Endothelial cell of umbilical vein (primary cell): ENCODE measurements at regions not wholly inside any gene's neighbourhood (a gene's known extent, or its start where the extent isn't known, plus 50 kb on each side); places are given as distances from the start of the nearest gene placed in this dataset.
"Not testable (repeated sequence)": the region's sequence is repeated elsewhere in the genome, so short reads cannot be mapped to it uniquely, and the experiment has no call there.

Experiments
- BruUV-seq: library from RNA; stranded (reverse); fragments of 400-500 nt; replicated peaks from 2 replicates; lab custom pipeline; 2021; lab: Mats Ljungman, UMichigan
- CTCF ChIA-PET: fragments of 300-600, 350-600 bp; sonication (Branson Sonifier 250); formaldehyde crosslinking; loops from one replicate; lab custom pipeline; 2021; ENCODE audit warnings: antibody characterized with exemption, inconsistent platforms; lab: Charles Lee
- POLR2A ChIA-PET: fragments of 300-600, 350-600 bp; sonication (Branson Sonifier 250); formaldehyde crosslinking; loops from one replicate; lab custom pipeline; 2021; ENCODE audit warnings: antibody characterized with exemption, inconsistent platforms; lab: Charles Lee
- DNase-seq: peaks from one replicate; pipeline ENCODE4 v3.0.0-alpha.2; 2011; ENCODE audit warnings: low read depth, low spot score
- FAIRE-seq: peaks from 2 replicates; lab custom pipeline; 2011; peaks lifted over from hg19 to GRCh38; lab: Jason Lieb, UNC
- H2AFZ ChIP-seq: 2 replicates; pipeline ENCODE4 v1.6.0; 2012; ENCODE audit warnings: low read depth, low read length, control low read depth, inconsistent platforms
- H3K27ac ChIP-seq: 2 replicates; pipeline ENCODE4 v1.5.1; 2011; ENCODE audit warnings: low read depth, mild to moderate bottlenecking, control low read depth, low read length, moderate library complexity; ENCODE audit not compliant: insufficient read depth
- H3K27me3 ChIP-seq, 2 experiments: 2 replicates each; pipeline versions ENCODE4 v1.6.0 to v1.6.1; 2011; ENCODE audit warnings: low read length in 2 of 2, mixed read lengths in 1 of 2; ENCODE audit not compliant: control insufficient read depth in 2 of 2, insufficient read depth in 2 of 2
- H3K36me3 ChIP-seq, 2 experiments: 2 replicates in 1 of 2; 3 replicates in 1 of 2; pipeline ENCODE4 v1.5.1; 2011; ENCODE audit warnings: low read length in 2 of 2, mild to moderate bottlenecking in 1 of 2, moderate library complexity in 1 of 2; ENCODE audit not compliant: control insufficient read depth in 2 of 2, insufficient read depth in 2 of 2; ENCODE audit errors: extremely low read depth in 1 of 2
- H3K4me1 ChIP-seq: 3 replicates; pipeline ENCODE4 v1.5.1; 2011; ENCODE audit warnings: mild to moderate bottlenecking, low read length; ENCODE audit not compliant: control insufficient read depth, insufficient read depth; ENCODE audit errors: extremely low read depth
- H3K4me2 ChIP-seq: 2 replicates; pipeline ENCODE4 v1.6.1; 2011; ENCODE audit warnings: low read length, control low read depth, mixed read lengths; ENCODE audit not compliant: insufficient read depth
- H3K4me3 ChIP-seq, 3 experiments: fragments of 200-600 bp in 1 of 3; sonication (generic), shearing (Covaris generic) in 1 of 3; replicated peaks in 1 of 3; 2 replicates each; pipeline ENCODE4 v1.5.1; 2011 to 2016; ENCODE audit warnings: control low read depth in 3 of 3, low read length in 3 of 3, mild to moderate bottlenecking in 2 of 3, inconsistent platforms in 1 of 3, low read depth in 1 of 3, moderate library complexity in 1 of 3; ENCODE audit not compliant: insufficient read depth in 1 of 3
- H3K79me2 ChIP-seq: 2 replicates; pipeline ENCODE4 v1.6.0; 2012; ENCODE audit warnings: low read length, inconsistent platforms; ENCODE audit not compliant: control insufficient read depth, insufficient read depth
- H3K9ac ChIP-seq: replicated peaks from 2 replicates; pipeline ENCODE3; 2011; ENCODE audit warnings: low read length, control low read depth; ENCODE audit not compliant: insufficient read depth; ENCODE audit errors: extremely low read depth
- H3K9me1 ChIP-seq: replicated peaks from 3 replicates; pipeline ENCODE4 v1.6.0; 2011; ENCODE audit warnings: mild to moderate bottlenecking, low read length; ENCODE audit not compliant: control insufficient read depth, insufficient read depth; ENCODE audit errors: extremely low read depth
- H3K9me3 ChIP-seq: replicated peaks from 2 replicates; pipeline ENCODE4 v1.5.1; 2012; ENCODE audit warnings: low read length, inconsistent platforms; ENCODE audit not compliant: control insufficient read depth, insufficient read depth
- H4K20me1 ChIP-seq: replicated peaks from 2 replicates; pipeline ENCODE3; 2011; ENCODE audit warnings: mild to moderate bottlenecking, low read length; ENCODE audit not compliant: control insufficient read depth, insufficient read depth; ENCODE audit errors: extremely low read depth
- EZH2 ChIP-seq: IDR thresholded peaks from 2 replicates; pipeline ENCODE4 v1.6.1; 2012; ENCODE audit warnings: borderline replicate concordance, low read depth, mild to moderate bottlenecking, moderate library complexity, low read length, inconsistent platforms; ENCODE audit not compliant: severe bottlenecking
- FOS ChIP-seq: IDR thresholded peaks from 2 replicates; pipeline ENCODE4 v1.6.1; 2011; ENCODE audit warnings: mild to moderate bottlenecking, low read length, moderate library complexity, borderline replicate concordance; ENCODE audit not compliant: insufficient read depth
- GATA2 ChIP-seq: IDR thresholded peaks from 2 replicates; pipeline ENCODE4 v1.7.0; 2011; ENCODE audit warnings: low read depth, mild to moderate bottlenecking, moderate library complexity, mixed read lengths, low read length; ENCODE audit not compliant: insufficient read length, insufficient read depth
- JUN ChIP-seq: IDR thresholded peaks from 2 replicates; pipeline ENCODE4 v1.6.1; 2011; ENCODE audit warnings: borderline replicate concordance, low read depth; ENCODE audit not compliant: insufficient read length, insufficient read depth
- MAX ChIP-seq: IDR thresholded peaks from 2 replicates; pipeline ENCODE4 v1.6.1; 2011; ENCODE audit not compliant: insufficient read depth, insufficient read length
- MYC ChIP-seq: IDR thresholded peaks from one replicate; pipeline ENCODE4 v1.6.1; 2011; ENCODE audit warnings: mild to moderate bottlenecking, low read depth, low read length
- POLR2A ChIP-seq: IDR thresholded peaks from 2 replicates; pipeline ENCODE4 v1.6.1; 2012; ENCODE audit warnings: low read depth, mild to moderate bottlenecking, control low read depth, low read length
- POLR2AphosphoS5 ChIP-seq: IDR thresholded peaks from 2 replicates; pipeline ENCODE4 v1.6.1; 2012; ENCODE audit warnings: low read depth, mild to moderate bottlenecking, control low read depth, low read length, moderate library complexity; ENCODE audit not compliant: insufficient read depth
- dilution Hi-C: fragments of 300-500 bp; cut with MboI; formaldehyde crosslinking; loops from one replicate; pipeline ENCODE4 v1.15.0; 2019; ENCODE audit warnings: low sequenced_read_pairs; ENCODE audit not compliant: extremely low pct_ligation_motif_present
- intact Hi-C: fragments of 100-400 bp; cut with micrococcal nuclease; formaldehyde crosslinking; loops from one replicate; pipeline ENCODE4 v1.10.0; 2022
- TF ChIP-seq, protein P1 (sequence below), 2 donors: IDR thresholded peaks; 1 replicate in 1 of 2; 2 replicates in 1 of 2; pipeline ENCODE4 v1.5.1; 2011; ENCODE audit warnings: low read length in 2 of 2, mild to moderate bottlenecking in 2 of 2, moderate library complexity in 2 of 2, control low read depth in 1 of 2, inconsistent platforms in 1 of 2, low read depth in 1 of 2; ENCODE audit not compliant: insufficient read depth in 1 of 2; ENCODE audit errors: extremely low read depth in 1 of 2

GRCh38 chr6:80783271-80783670, 676.8 kb downstream of the BCKDHB start:
- intact Hi-C loops, H3K4me3 ChIP-seq, H3K79me2 ChIP-seq, H3K9me1 ChIP-seq, H2AFZ ChIP-seq, H3K36me3 ChIP-seq, CTCF ChIA-PET, H3K9ac ChIP-seq, POLR2A ChIA-PET, H4K20me1 ChIP-seq, FAIRE-seq, BruUV-seq, H3K27me3 ChIP-seq, DNase-seq, H3K27ac ChIP-seq, H3K9me3 ChIP-seq, dilution Hi-C loops, H3K4me2 ChIP-seq, H3K4me1 ChIP-seq: not testable (repeated sequence)

GRCh38 chr6:80771941-80772340, 665.5 kb downstream of the BCKDHB start:
- TF ChIP-seq POLR2A (no peak), FOS (no peak), JUN (no peak), MAX (no peak), MYC (no peak), EZH2 (no peak), GATA2 (no peak), POLR2AphosphoS5 (no peak)
- TF ChIP-seq, protein P1, sequence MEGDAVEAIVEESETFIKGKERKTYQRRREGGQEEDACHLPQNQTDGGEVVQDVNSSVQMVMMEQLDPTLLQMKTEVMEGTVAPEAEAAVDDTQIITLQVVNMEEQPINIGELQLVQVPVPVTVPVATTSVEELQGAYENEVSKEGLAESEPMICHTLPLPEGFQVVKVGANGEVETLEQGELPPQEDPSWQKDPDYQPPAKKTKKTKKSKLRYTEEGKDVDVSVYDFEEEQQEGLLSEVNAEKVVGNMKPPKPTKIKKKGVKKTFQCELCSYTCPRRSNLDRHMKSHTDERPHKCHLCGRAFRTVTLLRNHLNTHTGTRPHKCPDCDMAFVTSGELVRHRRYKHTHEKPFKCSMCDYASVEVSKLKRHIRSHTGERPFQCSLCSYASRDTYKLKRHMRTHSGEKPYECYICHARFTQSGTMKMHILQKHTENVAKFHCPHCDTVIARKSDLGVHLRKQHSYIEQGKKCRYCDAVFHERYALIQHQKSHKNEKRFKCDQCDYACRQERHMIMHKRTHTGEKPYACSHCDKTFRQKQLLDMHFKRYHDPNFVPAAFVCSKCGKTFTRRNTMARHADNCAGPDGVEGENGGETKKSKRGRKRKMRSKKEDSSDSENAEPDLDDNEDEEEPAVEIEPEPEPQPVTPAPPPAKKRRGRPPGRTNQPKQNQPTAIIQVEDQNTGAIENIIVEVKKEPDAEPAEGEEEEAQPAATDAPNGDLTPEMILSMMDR (IDR thresholded peaks at IDR 0.05; ENCODE audit: extremely low read depth in 1 of 2, insufficient read depth in 1 of 2, low read depth in 1 of 2, low read length in 2 of 2): no peak
- Histone ChIP-seq H3K27me3 (no peaks in the 10 kb centered on the region), H3K9me3 (no peaks in the 10 kb centered on the region), H3K27ac (no peak overlapping the region), H3K9me1 (no peaks in the 10 kb centered on the region), H3K4me3 (no peak overlapping the region), H4K20me1 (no peaks in the 10 kb centered on the region), H3K4me2 (no peak overlapping the region), H3K79me2 (no peaks in the 10 kb centered on the region), H3K4me1 (no peaks in the 10 kb centered on the region), H2AFZ (no peak overlapping the region), H3K36me3 (no peaks in the 10 kb centered on the region), H3K9ac (no peak overlapping the region)
- BruUV-seq: no TSS peak
- POLR2A ChIA-PET: no interaction called here
- intact Hi-C loops: no loop called here
- dilution Hi-C loops: no loop called here
- FAIRE-seq: no peak
- DNase-seq: peak; percentile 18
- CTCF ChIA-PET: interaction anchor here (1.0 kb wide), 1 partner anchor 10 kb away, joined by 3 read pairs; no protein-coding TSS in a partner anchor
